Testis (tissue), 2 donors: ENCODE measurements at regions not wholly inside any gene's neighbourhood (a gene's known extent, or its start where the extent isn't known, plus 50 kb on each side); places are given as distances from the start of the nearest gene placed in this dataset.
A peak's percentile ranks its signal among the peaks of the same experiment; 100 is the strongest.

ENCODE experiments used
- DNase-seq: peaks from one replicate; pipeline ENCODE4 v3.0.0-alpha.2; 2019
- H3K27ac ChIP-seq, 2 donors: fragments of 200-600 bp; sonication (generic); one replicate each; pipeline ENCODE4 v1.5.1; 2019
- H3K27me3 ChIP-seq: fragments of 200-600 bp; sonication (generic); one replicate; pipeline ENCODE4 v1.5.1; 2019
- H3K36me3 ChIP-seq: fragments of 200-600 bp; sonication (generic); one replicate; pipeline ENCODE4 v1.5.1; 2017; ENCODE audit warnings: low read depth; ENCODE audit errors: missing control alignments
- H3K4me1 ChIP-seq: fragments of 200-600 bp; sonication (generic); one replicate; pipeline ENCODE4 v1.5.1; 2019
- H3K4me3 ChIP-seq, 2 donors: fragments of 200-600 bp; sonication (generic); one replicate each; pipeline ENCODE4 v1.5.1; 2017 to 2019
- H3K9me3 ChIP-seq: fragments of 200-600 bp; sonication (generic); one replicate; pipeline ENCODE4 v1.5.1; 2017
- POLR2A ChIP-seq: fragments of 450-650 bp; IDR thresholded peaks from one replicate; pipeline ENCODE4 v1.6.1; 2017; ENCODE audit warnings: antibody characterized with exemption, mild to moderate bottlenecking, moderate library complexity
- WGBS, 2 donors: methylation state at CpG; one replicate each; pipeline ENCODE4 v1.1.5; 2018; 5-methylcytosine and 5-hydroxymethylcytosine counted together
- intact Hi-C: fragments of 100-400 bp; cut with DNase I; formaldehyde crosslinking; loops from one replicate; pipeline ENCODE4 v1.15.1; 2023; ENCODE audit warnings: low total_unique reads
- TF ChIP-seq, protein P1 (sequence below), 3 experiments: fragments of 450-650 bp in 2 of 3; fragments of 200-600 bp in 1 of 3; sonication (generic) in 1 of 3; IDR thresholded peaks; one replicate each; pipeline ENCODE4 v1.5.1; 2016 to 2019; ENCODE audit warnings: antibody characterized with exemption in 3 of 3, mild to moderate bottlenecking in 2 of 3, moderate library complexity in 1 of 3

DNA sequence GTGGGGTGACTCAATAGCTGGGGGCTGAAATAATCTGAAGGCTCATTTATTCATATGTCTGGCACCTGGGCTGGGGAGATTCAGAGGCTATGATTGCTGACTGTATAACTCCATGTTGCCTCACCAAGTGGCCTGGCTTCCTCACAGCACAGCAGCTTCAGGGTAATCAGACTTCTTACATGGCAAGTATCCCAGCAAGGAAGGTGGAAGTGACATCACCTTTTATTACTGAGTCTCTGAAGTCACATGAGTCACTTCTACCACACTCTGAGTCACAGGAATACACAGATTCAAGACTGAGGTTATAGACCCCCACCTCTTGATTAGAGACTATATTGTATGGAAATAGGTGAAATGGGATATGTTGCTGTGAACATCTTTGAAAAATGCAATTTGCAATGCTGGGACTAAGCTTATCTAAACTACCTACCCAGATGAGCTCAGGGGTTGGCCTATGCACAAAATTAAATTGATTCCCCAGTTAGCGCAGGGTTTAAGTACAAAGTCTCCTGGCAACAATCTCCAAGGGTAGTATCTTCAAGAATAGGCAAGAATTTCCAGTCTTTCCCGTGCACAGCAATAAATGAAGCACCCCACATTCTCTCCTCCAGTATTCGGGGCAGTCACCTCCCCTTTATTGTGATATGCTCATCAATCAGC lies 553.1 kb downstream of the LRRC70 start:
- no peak overlapping the region for H3K4me3 ChIP-seq
- no peaks in the 10 kb centered on the region for H3K36me3 ChIP-seq
- no peaks in the 10 kb centered on the region for H3K4me1 ChIP-seq
- 94 to 95% methylated on average over 3 of the region's 3 CpGs for WGBS, 2 donors
- no peak overlapping the region for H3K27ac ChIP-seq
- intact Hi-C loops = no loop called here
- TF ChIP-seq, protein P1, sequence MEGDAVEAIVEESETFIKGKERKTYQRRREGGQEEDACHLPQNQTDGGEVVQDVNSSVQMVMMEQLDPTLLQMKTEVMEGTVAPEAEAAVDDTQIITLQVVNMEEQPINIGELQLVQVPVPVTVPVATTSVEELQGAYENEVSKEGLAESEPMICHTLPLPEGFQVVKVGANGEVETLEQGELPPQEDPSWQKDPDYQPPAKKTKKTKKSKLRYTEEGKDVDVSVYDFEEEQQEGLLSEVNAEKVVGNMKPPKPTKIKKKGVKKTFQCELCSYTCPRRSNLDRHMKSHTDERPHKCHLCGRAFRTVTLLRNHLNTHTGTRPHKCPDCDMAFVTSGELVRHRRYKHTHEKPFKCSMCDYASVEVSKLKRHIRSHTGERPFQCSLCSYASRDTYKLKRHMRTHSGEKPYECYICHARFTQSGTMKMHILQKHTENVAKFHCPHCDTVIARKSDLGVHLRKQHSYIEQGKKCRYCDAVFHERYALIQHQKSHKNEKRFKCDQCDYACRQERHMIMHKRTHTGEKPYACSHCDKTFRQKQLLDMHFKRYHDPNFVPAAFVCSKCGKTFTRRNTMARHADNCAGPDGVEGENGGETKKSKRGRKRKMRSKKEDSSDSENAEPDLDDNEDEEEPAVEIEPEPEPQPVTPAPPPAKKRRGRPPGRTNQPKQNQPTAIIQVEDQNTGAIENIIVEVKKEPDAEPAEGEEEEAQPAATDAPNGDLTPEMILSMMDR (IDR thresholded peaks at IDR 0.05) = no peak
- no peak for TF ChIP-seq POLR2A
- DNase-seq = no peak
- no peaks in the 10 kb centered on the region for H3K27me3 ChIP-seq
- no peaks in the 10 kb centered on the region for H3K9me3 ChIP-seq

DNA sequence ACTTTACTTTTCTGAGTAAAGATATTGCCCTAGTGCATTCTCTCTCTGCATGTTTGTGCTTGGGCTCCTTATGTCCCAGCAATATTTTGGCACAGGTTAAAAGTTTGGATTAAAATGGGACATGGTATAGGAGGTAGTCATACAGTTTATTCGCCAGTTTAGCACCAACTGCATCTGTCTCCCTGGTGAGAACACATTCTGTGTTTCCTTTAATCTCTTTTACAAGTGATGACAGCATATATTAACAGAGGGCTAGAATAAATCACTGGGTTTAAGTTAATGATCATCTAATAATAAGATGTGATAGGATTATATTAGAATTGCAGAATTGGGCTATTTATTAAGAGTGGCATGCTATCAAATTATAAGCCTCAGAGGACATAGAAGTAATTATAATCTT lies 550.1 kb downstream of the LRRC70 start:
- H3K27me3 ChIP-seq = no peaks in the 10 kb centered on the region
- DNase-seq = no peak
- H3K9me3 ChIP-seq = no peaks in the 10 kb centered on the region
- WGBS, 2 donors = 92 to 100% methylated on average over 1 of the region's 1 CpG
- TF ChIP-seq POLR2A = no peak
- TF ChIP-seq, protein P1 (IDR thresholded peaks at IDR 0.05) = no peak
- H3K36me3 ChIP-seq = no peaks in the 10 kb centered on the region
- intact Hi-C loops = no loop called here
- H3K4me1 ChIP-seq = no peaks in the 10 kb centered on the region
- no peak overlapping the region for H3K4me3 ChIP-seq
- no peak overlapping the region for H3K27ac ChIP-seq

DNA sequence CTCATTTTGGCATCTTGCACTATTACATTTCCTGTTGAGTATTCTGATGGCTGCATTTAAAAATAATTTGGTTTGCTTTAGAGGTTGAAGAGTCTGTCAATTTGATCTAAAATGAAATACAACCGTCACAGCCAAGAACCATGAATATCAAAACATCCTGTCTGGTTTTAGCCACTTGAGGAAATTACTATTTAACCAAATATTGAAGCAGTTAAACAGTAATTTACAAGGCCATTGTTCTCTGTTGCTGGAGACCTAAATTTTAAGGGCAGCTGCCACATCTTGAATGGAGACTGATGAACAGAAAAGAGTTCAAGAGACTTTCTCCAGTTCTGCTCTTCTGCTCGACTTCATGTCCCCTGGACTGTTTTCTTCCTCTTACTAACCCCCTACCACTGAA lies 549.4 kb downstream of the LRRC70 start:
- TF ChIP-seq, protein P1 (IDR thresholded peaks at IDR 0.05) = no peak
- TF ChIP-seq POLR2A = no peak
- 71 to 83% methylated on average over 2 of the region's 2 CpGs for WGBS, 2 donors
- intact Hi-C loops = no loop called here

DNA sequence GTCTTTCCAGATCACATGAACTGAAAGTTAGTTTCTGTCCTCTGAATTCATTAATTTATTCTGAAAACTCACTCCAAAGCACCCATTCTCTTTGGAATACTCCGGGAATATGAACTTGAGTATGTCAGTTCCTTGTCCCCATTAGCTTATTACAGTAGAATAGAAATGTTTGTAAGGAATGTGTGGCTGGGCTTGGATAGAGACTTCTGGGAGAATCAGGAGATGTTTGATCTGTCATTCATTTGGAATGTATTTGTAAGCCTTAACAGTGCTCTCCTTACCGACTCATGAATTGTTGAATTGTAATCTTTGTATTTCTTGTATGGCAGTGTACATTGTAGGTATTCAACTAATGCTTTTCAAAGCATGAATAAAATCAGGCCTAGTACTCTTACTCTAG lies 548.4 kb downstream of the LRRC70 start:
- H3K27me3 ChIP-seq = no peaks in the 10 kb centered on the region
- no peak overlapping the region for H3K27ac ChIP-seq
- TF ChIP-seq, protein P1 (IDR thresholded peaks at IDR 0.05) = no peak
- TF ChIP-seq POLR2A = no peak
- DNase-seq = no peak
- intact Hi-C loops = no loop called here
- 93 to 98% methylated on average over 2 of the region's 2 CpGs for WGBS, 2 donors
- no peaks in the 10 kb centered on the region for H3K4me1 ChIP-seq
- no peaks in the 10 kb centered on the region for H3K36me3 ChIP-seq
- H3K4me3 ChIP-seq = no peak overlapping the region
- H3K9me3 ChIP-seq = no peaks in the 10 kb centered on the region

More for the DNA sequence above, 549.4 kb downstream of the LRRC70 start:
- Histone ChIP-seq H3K4me1 (no peaks in the 10 kb centered on the region), H3K9me3 (no peaks in the 10 kb centered on the region), H3K4me3 (no peak overlapping the region), H3K27me3 (no peaks in the 10 kb centered on the region), H3K36me3 (no peaks in the 10 kb centered on the region), H3K27ac (no peak overlapping the region)
- DNase-seq = no peak

DNA sequence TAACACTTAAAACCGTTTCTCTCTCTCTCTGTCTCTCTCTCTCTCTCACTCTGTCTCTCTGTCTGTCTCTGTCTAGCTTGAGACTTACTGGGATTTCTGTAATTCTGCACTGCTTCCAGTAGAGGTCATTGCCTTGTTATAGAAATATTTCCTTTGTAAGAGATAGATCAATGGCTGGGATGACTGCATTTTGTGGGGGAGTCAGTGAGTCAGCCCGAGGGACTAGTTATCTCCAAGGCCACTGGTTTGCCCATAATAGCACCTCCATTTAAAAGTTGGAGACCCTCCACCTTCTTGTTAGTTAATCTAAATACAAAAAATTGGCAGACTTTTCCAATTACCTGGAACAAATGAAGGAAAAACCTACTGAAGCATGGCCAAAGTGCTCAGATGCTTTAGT lies 547.2 kb downstream of the LRRC70 start:
- Histone ChIP-seq H3K9me3 (no peaks in the 10 kb centered on the region), H3K27me3 (no peaks in the 10 kb centered on the region), H3K27ac (no peak overlapping the region), H3K4me1 (no peaks in the 10 kb centered on the region), H3K4me3 (no peak overlapping the region), H3K36me3 (no peaks in the 10 kb centered on the region)
- 36 to 39% methylated on average over 2 of the region's 2 CpGs for WGBS, 2 donors
- TF ChIP-seq, protein P1 (IDR thresholded peaks at IDR 0.05) = peak in 1 of 3 experiments; percentile 37
- TF ChIP-seq POLR2A = no peak
- DNase-seq = no peak
- intact Hi-C loops = no loop called here
